GM18909 (cell line): ENCODE measurements at regions not wholly inside any gene's neighbourhood (a gene's known extent, or its start where the extent isn't known, plus 50 kb on each side); places are given as distances from the start of the nearest gene placed in this dataset.

Experiments used
- ATAC-seq: cut with Tn5 transposase; IDR thresholded peaks from one replicate; pipeline ENCODE4 v1.9.1; 2021; ENCODE audit warnings: mild to moderate bottlenecking; ENCODE audit not compliant: unreplicated experiment, poor library complexity

DNA sequence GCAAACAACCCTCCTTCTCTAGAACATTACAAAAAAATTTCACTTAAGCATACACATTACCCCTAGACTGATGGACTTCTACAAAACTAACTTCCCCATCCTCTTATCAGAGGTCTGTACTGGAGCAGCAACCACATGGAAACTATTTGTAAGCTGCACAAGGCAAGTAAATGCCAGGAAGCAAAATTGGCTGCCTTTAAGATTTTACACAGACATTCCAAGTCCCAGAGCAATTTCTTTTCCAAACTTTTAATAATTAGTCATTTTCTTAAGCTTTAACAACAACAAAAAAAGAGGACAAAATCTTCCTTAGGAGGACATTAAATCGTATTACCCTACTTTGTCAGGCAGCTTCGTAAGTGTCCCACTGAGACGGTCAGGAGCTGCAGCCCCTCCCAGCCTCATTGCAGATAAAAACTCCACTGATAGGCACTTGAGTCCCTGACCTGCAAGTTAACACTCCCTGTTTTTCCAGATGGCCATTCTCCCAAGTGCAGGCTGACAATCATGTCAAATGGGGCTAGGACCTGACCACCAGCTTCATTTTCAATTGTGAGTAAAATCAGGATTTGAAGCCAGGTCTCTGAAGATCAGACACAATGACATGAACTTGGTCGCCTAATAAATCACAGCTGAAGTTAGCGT, 680.1 kb downstream of the DIAPH3 start:
- no peak for ATAC-seq

DNA sequence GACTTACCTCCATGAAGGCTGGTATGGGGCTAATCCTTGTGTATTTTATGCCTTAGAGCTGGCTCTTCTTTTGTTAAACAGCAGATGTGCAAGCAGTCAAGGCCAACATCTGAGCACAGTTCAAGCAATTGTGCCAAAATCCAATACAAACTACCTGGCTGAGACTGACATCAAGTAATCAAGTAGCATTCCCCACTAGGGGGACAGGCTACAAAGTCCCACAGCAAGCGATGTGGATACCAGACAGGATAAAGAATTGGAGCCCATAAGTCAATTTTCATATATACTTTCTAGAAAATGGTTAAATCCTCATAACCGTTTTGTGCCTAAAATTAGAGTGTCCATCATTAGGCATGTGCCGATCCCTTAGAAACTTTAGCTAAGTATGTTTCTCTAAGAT, 675.8 kb downstream of the DIAPH3 start:
- no peak for ATAC-seq

DNA sequence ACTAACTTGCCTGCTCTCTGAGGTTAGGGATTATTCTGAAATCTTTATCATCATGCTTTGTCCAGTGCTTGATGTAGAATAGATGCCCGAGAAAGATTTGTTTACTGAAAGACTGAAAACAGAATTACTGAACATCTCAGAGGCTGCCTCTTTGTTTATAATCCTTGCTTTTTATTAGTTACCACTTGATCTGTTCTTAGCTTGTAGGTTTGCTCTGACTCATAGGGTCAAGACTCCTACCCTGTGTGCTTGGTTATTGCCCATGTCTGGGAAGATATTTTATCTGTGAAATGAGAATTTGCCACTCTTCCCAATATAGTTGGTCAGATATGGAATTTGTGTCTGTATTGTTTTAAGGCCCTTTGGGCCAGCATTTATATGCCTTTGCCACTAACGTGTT, 675.3 kb downstream of the DIAPH3 start:
- ATAC-seq, result no peak

DNA sequence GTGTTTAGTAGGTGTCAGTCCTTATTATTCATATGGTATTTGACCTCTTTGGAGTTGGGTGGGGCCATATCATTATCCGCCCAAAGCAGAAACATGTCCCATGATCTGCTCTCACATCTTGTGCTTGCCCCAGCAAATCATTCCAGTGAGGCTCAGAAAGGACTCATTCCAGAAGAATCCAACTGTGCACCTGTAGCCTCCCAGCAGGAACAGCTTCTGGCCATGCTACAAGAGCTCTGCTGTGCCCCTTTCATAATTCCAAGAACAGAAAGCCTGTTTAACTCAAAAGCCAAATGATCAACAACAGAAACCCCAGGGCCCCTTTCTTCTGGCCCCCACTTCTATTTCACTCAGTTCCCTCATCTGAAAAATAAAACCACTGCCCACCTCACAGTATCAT, 673.1 kb downstream of the DIAPH3 start:
- no peak for ATAC-seq

DNA sequence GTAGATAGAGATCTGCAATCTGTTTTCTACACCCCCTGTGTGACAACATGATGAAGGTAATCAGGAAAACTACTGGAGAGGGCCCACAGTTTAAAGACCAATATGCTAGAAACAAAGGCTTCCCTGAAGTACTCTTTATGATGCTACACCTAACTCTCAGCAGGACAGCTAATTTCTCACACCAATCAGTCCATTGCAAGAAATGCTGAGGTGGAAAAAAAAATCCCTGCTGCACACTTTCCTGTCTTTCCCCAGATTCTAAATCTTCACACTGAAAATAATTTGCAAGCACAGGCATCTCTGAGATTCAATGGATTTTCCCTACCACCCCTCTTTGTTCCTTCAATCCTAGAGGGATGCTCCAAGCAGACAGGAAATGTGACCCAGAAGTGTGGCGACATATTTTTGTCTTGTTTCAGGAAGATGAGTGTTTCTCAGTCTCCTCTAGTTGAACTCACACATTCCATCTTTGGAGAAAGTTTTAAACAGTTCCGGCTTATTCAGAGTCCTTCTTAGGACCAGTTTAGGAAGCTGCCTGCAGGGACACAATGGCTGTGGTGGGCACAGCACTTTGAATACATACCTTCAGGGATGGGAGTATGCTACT, 671.6 kb downstream of the DIAPH3 start:
- no peak for ATAC-seq

DNA sequence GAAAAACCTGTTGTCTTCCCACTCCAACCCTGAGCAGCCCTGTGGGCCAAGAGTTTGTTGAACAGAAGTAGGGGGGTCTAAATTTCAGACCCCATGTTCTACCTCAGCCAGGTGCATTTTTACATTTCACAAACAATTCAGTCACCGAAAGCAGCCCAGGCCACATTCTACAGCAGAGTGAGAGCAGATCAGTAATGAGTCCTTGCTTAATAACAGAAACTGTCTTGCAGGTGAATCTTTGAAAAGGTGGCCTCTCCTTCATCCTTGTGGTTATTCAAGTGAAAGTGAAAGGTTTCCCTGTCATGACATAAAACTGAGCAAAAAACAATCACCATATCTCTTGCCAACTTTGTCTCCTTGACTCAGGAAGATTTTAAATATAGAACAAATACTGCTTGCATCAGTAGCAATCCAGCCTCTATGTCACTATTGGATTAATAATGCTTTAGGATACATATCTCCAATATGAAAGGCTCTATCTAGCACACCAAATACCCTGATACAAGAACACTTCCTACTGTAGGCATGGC, 670.2 kb downstream of the DIAPH3 start:
- ATAC-seq, result no peak

GRCh38 chr13:59494151-59494550, 669.6 kb downstream of the DIAPH3 start:
- ATAC-seq, result no peak

DNA sequence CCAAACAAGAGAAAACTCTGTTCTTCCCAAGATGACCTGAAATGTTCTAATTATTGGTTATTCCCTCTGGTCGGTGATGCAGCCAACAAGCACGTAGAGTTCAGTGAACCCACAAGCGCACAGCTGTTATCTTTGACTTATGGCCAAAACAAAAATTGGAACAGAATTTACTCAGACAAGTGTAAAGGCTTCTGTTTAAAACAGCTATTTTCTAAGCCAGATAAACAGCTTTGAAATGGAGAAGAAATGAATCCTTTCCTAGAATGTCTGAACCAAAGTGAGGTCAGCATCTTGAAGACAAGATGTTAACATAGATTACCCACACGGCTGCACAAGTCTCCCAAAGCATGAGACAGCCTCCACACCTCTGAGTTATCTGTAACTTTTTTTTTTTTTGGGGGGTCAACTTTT, 669.2 kb downstream of the DIAPH3 start:
- no peak for ATAC-seq

DNA sequence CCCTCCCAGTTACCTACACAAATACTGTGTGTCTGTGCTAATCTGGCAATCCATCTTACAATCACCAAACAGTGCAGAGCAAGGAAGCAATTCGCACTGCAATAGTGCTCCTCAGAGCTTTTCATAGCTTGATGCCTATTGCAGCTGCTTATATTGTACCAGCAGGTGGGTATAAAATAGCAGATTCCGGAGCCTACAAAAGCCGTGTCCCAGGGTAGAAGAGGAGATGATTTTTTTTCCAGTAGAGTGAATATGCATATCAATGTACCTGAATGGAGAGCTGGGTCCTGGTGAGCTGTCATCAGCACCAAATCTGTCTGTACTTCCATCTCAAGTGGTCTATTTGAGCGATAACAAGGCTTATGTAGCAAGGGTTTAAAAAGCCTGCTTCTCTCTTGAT, 668.4 kb downstream of the DIAPH3 start:
- no peak for ATAC-seq

DNA sequence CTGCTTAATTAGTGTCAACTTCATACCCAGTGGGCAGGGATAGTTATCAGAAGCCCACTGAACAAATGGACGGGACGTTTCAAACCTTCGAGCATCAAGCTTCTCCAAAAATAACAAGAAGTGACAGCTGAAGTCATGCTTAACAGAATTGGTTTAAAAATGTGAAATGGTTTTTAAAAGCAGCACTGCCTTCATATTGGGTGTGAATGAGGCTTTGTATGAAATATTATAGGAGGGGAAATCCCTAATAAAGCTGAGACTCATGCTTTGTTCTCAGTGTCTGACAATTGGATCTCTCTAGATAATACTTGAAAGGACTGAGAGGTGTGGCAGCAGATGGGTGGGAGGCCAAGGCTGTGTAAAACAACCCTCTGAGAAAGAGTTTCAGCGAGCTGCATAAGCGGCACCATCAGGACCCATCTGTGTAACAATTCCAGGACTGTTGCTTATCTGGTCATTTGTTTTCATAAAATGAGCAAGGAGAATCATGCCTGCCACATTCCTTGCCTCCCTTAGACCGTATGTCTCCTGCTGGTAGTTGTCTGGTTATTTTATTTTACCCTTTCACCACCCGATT, 667.7 kb downstream of the DIAPH3 start:
- ATAC-seq, result no peak

- no peak for ATAC-seq
Measured at GRCh38 chr13:59497621-59498247, 666.0 kb downstream of the DIAPH3 start.

- ATAC-seq, result no peak
Measured at GRCh38 chr13:59501004-59501403, 662.7 kb downstream of the DIAPH3 start.

GRCh38 chr13:59504407-59504806, 659.3 kb downstream of the DIAPH3 start:
- ATAC-seq, result no peak

- ATAC-seq, result no peak
Measured at GRCh38 chr13:59510386-59510785, 653.3 kb downstream of the DIAPH3 start.

DNA sequence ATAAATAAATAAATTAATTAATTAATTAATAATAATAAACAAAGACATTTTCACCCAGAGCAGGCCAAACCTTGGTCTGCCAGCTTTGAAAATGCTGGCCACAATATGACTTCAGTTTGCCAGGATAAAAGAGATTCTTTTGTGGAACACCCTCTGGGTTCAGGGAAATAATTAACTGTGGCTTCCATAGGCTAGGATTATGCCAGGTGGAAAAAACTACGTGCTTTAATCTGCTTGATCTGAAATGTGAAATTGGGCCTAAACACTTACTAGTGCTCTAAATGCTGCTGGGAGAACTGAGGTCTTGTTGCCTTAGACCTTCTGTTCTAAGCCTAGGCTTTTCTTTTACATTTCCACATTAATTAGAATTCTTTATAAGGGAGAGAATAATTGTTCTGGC, 650.0 kb downstream of the DIAPH3 start:
- no peak for ATAC-seq

- no peak for ATAC-seq
Measured at GRCh38 chr13:59514316-59514715, 649.4 kb downstream of the DIAPH3 start.

- ATAC-seq, result no peak
Measured at GRCh38 chr13:59519819-59520218, 643.9 kb downstream of the DIAPH3 start.

GRCh38 chr13:59521549-59521948, 642.2 kb downstream of the DIAPH3 start:
- ATAC-seq, result no peak

DNA sequence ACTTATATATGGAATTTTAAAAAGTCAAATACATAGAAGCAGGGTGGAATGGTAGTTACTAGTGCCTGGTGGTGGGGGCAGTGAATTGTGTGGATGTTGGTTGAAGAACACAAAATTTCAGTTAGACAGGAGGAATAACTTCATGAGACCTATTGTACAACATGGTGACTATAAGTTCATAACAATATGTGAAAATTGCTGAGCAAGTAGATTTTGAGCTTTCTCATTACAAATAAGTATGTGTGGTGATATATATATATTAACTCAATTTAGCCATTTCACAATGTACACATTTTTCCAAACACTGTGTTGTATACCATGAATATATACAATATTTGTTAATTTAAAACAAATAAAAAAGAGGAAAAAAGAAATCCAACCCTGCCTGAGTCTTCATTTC, 641.1 kb downstream of the DIAPH3 start:
- ATAC-seq, result no peak

DNA sequence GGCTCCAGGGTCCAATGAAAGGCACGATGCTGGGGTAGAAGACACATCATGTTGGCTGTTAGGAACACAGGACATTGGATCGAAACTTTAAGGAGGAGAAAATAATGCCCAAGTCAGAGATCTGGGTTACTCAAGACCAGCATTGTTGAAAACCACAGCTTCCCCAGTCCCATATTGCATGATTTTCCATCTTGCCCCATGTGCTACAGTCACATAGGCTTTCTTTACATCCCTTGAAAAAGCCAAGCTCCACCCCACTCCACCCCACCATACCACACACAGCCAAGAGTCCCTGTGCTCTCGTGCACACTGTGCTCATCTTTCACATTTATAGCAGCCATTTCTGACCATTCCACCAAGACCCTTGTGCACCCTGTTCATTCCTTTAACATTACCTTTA, 636.2 kb downstream of the DIAPH3 start:
- ATAC-seq, result no peak

- peak; percentile 52 for ATAC-seq
Measured at GRCh38 chr13:59531571-59532091, 632.1 kb downstream of the DIAPH3 start.
